NCI-H2171 treated with DMSO at 0.1 percent for 48 hours (cell line): ENCODE measurements at regions not wholly inside any gene's neighbourhood (a gene's known extent, or its start where the extent isn't known, plus 50 kb on each side); places are given as distances from the start of the nearest gene placed in this dataset.
"Not testable (repeated sequence)": the region's sequence is repeated elsewhere in the genome, so short reads cannot be mapped to it uniquely, and the experiment has no call there.

Source experiments
- DNase-seq: peaks from one replicate; lab custom pipeline; 2025; lab: John Stamatoyannopoulos, UW

- no peak for DNase-seq
Measured at GRCh38 chr5:167268337-167268736, 1023.1 kb upstream of the WWC1 start.

DNA sequence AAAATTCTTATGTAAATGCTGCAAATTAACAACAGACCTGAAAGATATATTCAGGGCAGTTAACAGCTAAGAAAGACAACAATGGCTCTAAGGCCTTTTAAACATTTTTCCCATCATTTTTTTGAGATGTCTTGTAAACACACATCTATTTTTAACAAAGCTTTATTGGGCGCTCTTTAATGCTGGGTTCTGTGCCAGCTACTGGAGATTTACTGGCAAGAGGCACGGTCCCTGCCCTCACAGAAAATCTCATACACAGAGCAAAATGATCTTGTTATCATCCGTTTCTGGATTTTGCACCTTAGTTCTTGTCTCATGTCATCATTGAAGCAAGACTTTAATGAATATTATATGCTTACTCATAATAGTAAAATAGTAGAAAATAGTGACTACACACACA is 1022.3 kb upstream of the WWC1 start:
- DNase-seq = no peak

- DNase-seq = no peak
Measured at GRCh38 chr5:167271081-167271480, 1020.4 kb upstream of the WWC1 start.

GRCh38 chr5:167271511-167271910 is 1019.9 kb upstream of the WWC1 start:
- no peak for DNase-seq

DNA sequence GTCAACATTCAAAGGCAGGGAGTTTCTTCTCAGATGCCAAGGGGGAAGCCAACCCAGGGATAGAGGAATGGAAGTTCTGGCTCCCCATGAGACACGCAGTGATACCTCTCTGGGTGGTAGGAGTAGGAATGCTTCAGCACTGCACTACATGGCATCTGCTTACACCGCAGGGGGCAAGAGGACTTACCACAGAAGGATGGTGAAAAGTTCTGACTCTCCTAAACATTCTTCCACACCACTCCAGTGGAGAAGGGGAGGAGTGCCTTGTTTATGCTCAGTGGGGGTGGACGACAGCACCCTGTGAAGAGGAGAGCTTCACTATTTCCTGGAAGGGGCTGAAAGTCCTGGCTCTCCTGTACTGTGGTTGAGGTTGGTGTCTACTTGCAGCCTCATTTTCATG is 1011.3 kb upstream of the WWC1 start:
- DNase-seq = no peak

DNA sequence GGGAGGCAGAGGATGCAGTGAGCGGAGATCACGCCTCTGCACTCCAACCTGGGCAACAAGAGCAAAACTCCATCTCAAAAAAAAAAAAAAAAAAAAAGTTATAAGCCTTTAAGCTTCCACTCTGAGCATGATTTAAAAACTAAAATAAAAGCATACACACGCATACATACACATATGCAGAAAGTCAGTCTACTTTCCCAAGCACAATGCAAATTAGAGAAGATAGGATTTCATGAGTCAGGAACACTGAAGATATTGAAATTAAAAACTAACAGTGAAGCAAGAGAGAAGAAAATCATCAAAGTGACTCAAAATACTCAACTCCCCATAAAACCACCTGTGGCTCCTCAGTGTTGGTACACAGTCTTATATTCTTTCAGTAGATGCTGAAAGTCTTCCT is 1009.5 kb upstream of the WWC1 start:
- DNase-seq = no peak

DNA sequence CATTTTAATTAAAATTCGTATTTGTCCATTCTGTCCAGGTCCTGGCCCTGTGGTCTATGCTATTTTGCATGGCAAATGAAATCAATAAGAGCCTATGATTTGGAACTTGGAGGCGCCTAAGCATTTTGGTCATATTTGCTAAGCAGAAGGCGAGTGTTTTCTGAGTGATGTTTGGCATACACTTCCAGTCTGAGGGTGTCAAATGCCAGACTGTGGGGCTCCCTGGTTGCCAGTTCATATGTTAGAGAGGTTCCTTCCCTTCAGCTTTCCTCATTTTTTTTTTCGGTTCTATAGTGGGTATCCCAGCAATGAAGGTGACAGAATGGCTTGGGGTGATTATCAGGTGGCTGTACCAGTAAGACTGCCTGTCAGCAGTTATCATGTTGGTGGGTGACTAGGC is 1007.8 kb upstream of the WWC1 start:
- DNase-seq = no peak

- no peak for DNase-seq
Measured at GRCh38 chr5:167284222-167284890, 1007.1 kb upstream of the WWC1 start.

- DNase-seq = no peak
Measured at GRCh38 chr5:167285591-167285990, 1005.9 kb upstream of the WWC1 start.

GRCh38 chr5:167286891-167287290 is 1004.6 kb upstream of the WWC1 start:
- no peak for DNase-seq

GRCh38 chr5:167290478-167290877 is 1001.0 kb upstream of the WWC1 start:
- DNase-seq = no peak

- no peak for DNase-seq
Measured at GRCh38 chr5:167294882-167295680, 996.4 kb upstream of the WWC1 start.

GRCh38 chr5:167295681-167296005 is 995.8 kb upstream of the WWC1 start:
- DNase-seq = no peak

GRCh38 chr5:167296066-167296465 is 995.4 kb upstream of the WWC1 start:
- no peak for DNase-seq

GRCh38 chr5:167296661-167297060 is 994.8 kb upstream of the WWC1 start:
- no peak for DNase-seq

- not testable (repeated sequence) for DNase-seq
Measured at GRCh38 chr5:167299861-167300260, 991.6 kb upstream of the WWC1 start.

GRCh38 chr5:167303582-167303981 is 987.9 kb upstream of the WWC1 start:
- no peak for DNase-seq

DNA sequence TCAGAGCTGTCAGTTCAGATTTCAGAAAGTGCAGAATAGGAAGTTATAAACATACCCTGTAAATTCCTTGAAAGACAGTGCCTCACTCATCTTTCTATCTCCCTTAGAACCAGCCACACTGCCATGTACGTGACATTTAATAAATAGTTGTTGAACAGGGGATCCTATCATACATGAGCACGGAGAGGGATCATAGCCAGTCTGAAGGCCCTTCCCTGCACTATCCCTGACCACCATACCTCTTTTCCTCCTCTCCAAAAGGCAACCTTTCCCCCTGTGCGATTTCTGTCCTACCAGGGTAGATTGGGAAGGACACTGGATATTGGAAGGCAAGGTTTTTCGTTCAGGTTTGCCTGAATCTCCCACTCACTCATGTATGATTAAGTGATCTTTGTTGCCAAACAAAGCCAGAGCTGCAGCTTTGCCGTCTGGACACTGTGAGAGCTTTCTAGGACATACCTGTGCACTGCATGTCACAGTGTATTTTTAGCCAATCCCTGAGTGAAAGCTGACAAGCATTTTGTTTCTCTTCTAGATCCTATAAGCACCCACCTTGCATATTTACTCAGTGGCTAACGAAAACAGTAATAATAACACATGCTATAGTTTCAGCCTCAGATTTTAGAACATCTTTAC is 986.5 kb upstream of the WWC1 start:
- DNase-seq = no peak

DNA sequence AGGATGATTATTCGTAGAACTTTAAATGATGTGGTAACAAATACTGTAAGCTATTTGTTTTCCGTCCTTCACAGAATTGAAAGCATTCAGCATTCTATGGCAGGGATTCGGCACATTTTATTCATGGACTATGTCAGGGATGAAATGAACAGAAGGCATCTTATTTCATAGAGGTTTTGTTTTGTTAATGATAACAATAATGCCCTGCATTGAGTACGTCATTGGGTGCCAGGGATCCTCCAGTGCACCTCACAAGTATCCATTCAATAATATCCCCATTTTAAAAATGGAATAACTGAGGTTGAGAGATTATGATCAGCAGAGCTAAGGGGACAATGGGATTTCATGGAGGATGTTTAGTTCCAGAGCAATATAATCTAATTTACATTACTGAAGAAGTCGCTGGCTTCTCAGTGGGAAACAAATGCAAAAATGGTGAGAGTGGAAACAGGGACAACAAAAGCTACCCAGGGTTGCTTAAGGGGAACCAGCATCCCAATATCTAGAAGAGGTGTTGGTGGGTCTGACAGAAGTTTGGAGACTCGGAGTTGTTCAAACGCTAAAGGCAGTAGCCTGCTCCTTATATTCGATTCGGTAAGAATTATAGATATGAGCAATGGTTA is 985.7 kb upstream of the WWC1 start:
- DNase-seq = no peak

GRCh38 chr5:167307042-167307441 is 984.4 kb upstream of the WWC1 start:
- no peak for DNase-seq

GRCh38 chr5:167308466-167308865 is 983.0 kb upstream of the WWC1 start:
- no peak for DNase-seq

- DNase-seq = no peak
Measured at GRCh38 chr5:167309941-167310517, 981.4 kb upstream of the WWC1 start.

DNA sequence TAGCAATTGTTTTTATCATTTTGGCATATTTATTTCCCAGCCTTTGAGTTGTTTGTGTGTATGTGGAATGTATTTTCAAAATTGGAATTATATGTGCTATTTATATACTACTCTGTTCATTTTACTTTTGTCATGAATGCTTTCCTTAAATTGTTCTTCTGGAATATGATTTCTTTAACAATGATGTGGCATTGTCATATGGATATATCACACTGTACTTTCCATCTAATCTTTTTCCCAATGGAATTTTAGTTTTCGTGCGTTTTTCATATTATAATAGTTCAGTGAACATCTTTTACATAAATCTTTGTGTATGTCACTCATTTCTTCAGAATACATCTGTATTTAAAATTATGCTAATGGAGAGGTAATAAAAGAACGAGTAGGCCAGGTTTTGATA is 980.1 kb upstream of the WWC1 start:
- no peak for DNase-seq
